HG02870 (cell line): ENCODE measurements at regions not wholly inside any gene's neighbourhood (a gene's known extent, or its start where the extent isn't known, plus 50 kb on each side); places are given as distances from the start of the nearest gene placed in this dataset.

ENCODE experiments used
- ATAC-seq: cut with Tn5 transposase; IDR thresholded peaks from one replicate; pipeline ENCODE4 v1.9.1; 2021; ENCODE audit warnings: mild to moderate bottlenecking, moderate library complexity; ENCODE audit not compliant: unreplicated experiment

DNA sequence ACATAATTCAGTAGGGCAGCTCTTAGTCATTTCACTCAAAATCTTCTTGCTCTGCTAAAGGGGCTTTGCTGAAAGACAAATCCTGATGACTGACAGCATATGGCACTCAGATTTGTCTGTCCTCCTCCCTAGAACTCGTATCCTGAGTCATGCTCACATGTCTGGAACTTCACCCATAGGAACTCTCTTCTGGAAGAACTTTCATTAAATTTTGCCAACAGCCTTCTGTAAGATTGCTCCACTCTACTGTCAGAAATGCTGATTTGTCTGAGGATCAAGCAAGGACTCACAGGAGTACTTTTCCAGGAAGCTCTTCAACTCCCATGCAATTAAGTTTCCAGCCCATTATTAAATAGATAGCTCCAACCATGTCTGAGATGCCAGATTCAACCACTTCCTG lies 59.8 kb upstream of the SNX2 start:
- no peak for ATAC-seq

DNA sequence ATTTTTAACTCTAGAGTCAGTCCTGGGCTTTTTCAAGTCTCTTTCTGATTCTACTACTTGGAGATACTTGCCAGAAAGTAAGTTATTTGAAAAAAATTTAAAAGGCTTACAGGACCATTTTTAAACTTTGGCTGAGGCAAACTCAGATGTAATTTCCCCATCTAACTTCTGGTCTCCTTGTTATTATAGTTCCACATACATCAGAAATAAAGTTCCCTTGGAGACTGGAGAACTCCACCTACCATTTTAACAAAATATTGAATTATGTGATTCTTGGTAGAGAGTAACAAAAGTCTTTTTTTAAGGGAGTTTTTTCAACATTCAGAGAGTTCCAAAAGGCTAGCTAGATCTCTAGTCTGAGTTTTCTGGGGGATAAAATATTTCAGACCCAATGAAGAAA lies 56.3 kb upstream of the SNX2 start:
- no peak for ATAC-seq

DNA sequence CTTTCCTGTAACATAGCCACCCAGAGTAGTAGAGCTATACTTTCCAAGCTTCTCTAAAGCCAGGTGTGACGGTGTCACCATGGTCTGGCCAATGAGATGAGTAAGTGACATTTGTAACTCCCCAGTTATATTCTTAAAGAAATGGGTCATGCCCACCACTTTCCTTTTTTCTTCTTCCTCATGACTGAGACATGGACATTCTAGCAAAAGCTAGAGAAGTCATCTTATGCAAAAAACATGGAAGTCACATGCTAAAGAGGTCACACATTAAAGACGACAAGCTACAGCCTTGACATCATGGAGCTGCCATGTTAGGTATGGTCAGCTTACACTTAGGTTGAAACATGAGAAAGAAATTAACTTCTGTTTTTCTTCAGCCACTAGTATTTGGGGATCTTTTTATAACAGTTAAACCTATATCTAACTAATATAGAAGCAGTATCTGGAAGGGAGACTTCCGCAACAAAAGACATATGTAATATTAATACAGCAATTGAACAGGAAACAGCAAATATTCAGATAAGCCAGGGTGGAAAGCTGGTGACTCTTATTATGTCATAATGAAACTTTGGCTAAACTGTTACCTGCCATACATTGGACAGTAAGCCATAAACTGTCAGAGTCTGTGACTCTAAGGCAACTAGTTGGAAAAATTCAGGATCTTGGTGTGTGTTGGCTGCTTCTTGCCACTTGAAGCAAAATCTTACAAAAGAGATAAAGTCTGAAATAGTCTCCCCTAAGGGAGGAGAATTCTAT lies 54.7 kb upstream of the SNX2 start:
- ATAC-seq = no peak

GRCh38 chr5:122721127-122721526 lies 53.8 kb upstream of the SNX2 start:
- no peak for ATAC-seq

DNA sequence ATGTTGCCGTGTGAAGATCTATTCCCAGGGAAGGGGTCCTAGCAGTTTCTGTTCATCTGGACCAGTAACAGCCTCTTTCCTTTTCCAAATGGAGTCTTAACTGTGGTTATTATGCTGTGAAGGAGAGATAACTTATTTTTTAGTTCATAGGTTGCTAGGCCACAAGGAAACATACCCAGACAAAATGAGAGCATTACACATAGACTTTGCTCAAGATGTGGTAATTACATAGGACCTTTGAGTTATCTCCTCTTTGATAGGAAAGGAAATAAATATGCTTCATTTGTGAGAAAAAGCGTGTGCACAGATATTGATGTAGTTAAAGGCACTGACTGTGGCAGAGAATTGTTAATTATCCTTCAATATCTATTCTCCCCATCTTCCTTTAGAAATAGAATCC lies 52.5 kb upstream of the SNX2 start:
- no peak for ATAC-seq

DNA sequence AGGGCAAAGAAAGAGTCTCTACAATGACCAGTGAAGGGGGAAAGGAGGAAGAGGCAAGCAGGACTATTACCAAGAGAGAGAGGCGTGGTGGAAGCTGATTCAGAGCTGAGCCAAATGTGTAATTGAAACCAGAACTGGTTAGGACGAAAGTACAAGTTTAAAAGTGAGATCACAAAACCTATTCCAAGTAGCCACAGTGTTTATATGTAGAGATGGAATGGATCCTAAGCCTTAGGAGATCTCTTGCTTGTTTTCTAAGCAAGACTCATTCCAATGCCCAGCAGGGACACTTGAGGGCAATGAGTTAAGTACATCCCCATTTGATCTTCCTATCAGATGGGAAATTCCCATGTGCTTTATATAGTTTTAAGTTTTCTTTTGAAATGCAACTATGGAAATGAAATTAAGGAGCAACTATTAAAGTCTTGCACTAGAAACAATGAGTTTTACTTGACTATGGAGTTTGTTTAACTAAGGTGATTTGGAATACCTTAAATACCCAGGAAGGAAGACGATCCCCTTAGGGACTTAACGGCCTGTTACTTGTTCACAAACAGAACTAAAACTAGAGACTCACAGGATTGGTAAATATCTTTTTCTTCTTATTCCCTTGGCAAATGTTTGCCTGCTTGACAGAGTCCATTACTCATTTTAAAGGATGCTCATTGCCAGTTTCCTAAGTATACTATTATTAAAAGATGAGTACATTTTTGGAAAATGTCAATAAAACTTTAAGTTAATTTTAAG lies 51.1 kb upstream of the SNX2 start:
- ATAC-seq = peak; percentile 91
